ENCODE measurements at regions not wholly inside any gene's neighbourhood (a gene's known extent, or its start where the extent isn't known, plus 50 kb on each side); places are given as distances from the start of the nearest gene placed in this dataset.

DNA sequence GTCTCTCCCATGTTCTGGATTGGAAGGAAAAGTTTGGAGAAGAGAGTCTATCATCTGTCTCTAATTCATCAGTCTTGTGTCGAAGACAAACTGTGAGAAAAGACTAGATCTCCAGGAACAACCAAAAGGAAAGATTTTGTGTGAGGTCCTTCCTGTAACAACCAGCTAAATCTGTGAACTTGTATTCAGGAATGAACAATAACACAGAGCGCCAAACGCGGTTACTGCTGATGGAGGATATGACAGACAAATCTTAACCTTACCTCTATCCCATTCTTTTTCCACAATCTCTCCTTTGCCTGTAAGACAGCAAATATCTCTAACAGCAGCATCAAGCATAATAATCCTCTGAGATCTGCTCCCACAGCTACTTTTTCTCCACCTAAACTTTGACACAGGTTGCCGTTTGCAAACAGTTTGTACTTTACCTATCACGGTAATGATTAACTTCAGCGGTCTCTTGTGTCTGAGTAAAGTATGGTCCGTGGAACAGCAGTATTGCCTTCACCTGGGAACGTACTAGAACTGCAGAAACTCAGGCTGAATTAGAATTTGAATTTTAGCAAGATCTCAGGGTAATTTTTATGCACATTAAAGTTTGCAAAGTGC lies 387.6 kb downstream of the ELAVL2 start:
- CTCF ChIA-PET = interaction anchor here (0.7 kb wide), 1 partner anchor 1032 kb away, joined by 3 read pairs; no protein-coding TSS in a partner anchor
- Histone ChIP-seq H3K36me3 (ENCODE audit: control insufficient read depth in 2 of 2, insufficient read depth in 1 of 2, low read length in 2 of 2) (no peaks in the 10 kb centered on the region), H3K27ac (ENCODE audit: extremely low read depth, low read depth, low read length) (no peak overlapping the region), H3K4me1 (ENCODE audit: control insufficient read depth, insufficient read depth, low read length) (no peaks in the 10 kb centered on the region), H3K9me3 (ENCODE audit: control insufficient read depth, insufficient read depth, low read depth, low read length) (no peaks in the 10 kb centered on the region), H3K4me3 (ENCODE audit: low read depth, low read length) (no peak overlapping the region)
- TF ChIP-seq ZNF580 (tag by site-specific recombination; IDR thresholded peaks at IDR 0.05) (no peak), ZNF366 (tag by site-specific recombination; conservative IDR thresholded peaks at IDR 0.05) (no peak), ATF2 (tag by site-specific recombination; IDR thresholded peaks at IDR 0.05; ENCODE audit: low read depth) (no peak), SP2 (tag by site-specific recombination; IDR thresholded peaks at IDR 0.05) (no peak), ZNF114 (tag by site-specific recombination; IDR thresholded peaks at IDR 0.05) (no peak), ZNF280D (tag by site-specific recombination; IDR thresholded peaks at IDR 0.05) (no peak), ZNF624 (tag by site-specific recombination; IDR thresholded peaks at IDR 0.05) (no peak), ZNF623 (tag by site-specific recombination; IDR thresholded peaks at IDR 0.05) (no peak), SP3 (tag by site-specific recombination; IDR thresholded peaks at IDR 0.05) (no peak), KLF8 (tag by site-specific recombination; IDR thresholded peaks at IDR 0.05) (no peak)
- TF ChIP-seq, protein P1, sequence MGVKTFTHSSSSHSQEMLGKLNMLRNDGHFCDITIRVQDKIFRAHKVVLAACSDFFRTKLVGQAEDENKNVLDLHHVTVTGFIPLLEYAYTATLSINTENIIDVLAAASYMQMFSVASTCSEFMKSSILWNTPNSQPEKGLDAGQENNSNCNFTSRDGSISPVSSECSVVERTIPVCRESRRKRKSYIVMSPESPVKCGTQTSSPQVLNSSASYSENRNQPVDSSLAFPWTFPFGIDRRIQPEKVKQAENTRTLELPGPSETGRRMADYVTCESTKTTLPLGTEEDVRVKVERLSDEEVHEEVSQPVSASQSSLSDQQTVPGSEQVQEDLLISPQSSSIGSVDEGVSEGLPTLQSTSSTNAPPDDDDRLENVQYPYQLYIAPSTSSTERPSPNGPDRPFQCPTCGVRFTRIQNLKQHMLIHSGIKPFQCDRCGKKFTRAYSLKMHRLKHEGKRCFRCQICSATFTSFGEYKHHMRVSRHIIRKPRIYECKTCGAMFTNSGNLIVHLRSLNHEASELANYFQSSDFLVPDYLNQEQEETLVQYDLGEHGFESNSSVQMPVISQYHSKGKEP (tag by site-specific recombination; IDR thresholded peaks at IDR 0.05) = no peak
- POLR2A ChIA-PET = no interaction called here

- CTCF ChIA-PET = no interaction called here
- TF ChIP-seq ZNF660 (tag by site-specific recombination; IDR thresholded peaks at IDR 0.05) (no peak), SP2 (tag by site-specific recombination; IDR thresholded peaks at IDR 0.05) (no peak), GFI1B (tag by site-specific recombination; IDR thresholded peaks at IDR 0.05) (no peak), ZSCAN16 (tag by site-specific recombination; IDR thresholded peaks at IDR 0.05) (no peak), ZSCAN4 (tag by site-specific recombination; IDR thresholded peaks at IDR 0.05) (no peak), ZXDB (tag by site-specific recombination; IDR thresholded peaks at IDR 0.05) (no peak), ZNF785 (tag by site-specific recombination; IDR thresholded peaks at IDR 0.05) (no peak), INSM2 (tag by site-specific recombination; IDR thresholded peaks at IDR 0.05) (no peak), ZNF792 (tag by site-specific recombination; IDR thresholded peaks at IDR 0.05) (no peak), ZNF16 (tag by site-specific recombination; IDR thresholded peaks at IDR 0.05; ENCODE audit: low read depth) (no peak)
- TF ChIP-seq, protein P2, sequence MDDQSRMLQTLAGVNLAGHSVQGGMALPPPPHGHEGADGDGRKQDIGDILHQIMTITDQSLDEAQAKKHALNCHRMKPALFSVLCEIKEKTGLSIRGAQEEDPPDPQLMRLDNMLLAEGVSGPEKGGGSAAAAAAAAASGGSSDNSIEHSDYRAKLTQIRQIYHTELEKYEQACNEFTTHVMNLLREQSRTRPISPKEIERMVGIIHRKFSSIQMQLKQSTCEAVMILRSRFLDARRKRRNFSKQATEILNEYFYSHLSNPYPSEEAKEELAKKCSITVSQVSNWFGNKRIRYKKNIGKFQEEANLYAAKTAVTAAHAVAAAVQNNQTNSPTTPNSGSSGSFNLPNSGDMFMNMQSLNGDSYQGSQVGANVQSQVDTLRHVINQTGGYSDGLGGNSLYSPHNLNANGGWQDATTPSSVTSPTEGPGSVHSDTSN (CRISPR knock-in tag; IDR thresholded peaks at IDR 0.05) = no peak
- TF ChIP-seq, protein P3, sequence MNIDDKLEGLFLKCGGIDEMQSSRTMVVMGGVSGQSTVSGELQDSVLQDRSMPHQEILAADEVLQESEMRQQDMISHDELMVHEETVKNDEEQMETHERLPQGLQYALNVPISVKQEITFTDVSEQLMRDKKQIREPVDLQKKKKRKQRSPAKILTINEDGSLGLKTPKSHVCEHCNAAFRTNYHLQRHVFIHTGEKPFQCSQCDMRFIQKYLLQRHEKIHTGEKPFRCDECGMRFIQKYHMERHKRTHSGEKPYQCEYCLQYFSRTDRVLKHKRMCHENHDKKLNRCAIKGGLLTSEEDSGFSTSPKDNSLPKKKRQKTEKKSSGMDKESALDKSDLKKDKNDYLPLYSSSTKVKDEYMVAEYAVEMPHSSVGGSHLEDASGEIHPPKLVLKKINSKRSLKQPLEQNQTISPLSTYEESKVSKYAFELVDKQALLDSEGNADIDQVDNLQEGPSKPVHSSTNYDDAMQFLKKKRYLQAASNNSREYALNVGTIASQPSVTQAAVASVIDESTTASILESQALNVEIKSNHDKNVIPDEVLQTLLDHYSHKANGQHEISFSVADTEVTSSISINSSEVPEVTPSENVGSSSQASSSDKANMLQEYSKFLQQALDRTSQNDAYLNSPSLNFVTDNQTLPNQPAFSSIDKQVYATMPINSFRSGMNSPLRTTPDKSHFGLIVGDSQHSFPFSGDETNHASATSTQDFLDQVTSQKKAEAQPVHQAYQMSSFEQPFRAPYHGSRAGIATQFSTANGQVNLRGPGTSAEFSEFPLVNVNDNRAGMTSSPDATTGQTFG (tag by site-specific recombination; IDR thresholded peaks at IDR 0.05; ENCODE audit: borderline replicate concordance) = no peak
Measured at GRCh38 chr9:23441275-23441674, 384.8 kb downstream of the ELAVL2 start.

More at GRCh38 chr9:23441275-23441674, 384.8 kb downstream of the ELAVL2 start:
- POLR2A ChIA-PET = no interaction called here
- H3K4me3 ChIP-seq (ENCODE audit: low read depth, low read length) = no peak overlapping the region
- no peaks in the 10 kb centered on the region for H3K36me3 ChIP-seq (ENCODE audit: control insufficient read depth in 2 of 2, insufficient read depth in 1 of 2, low read length in 2 of 2)
- H3K27ac ChIP-seq (ENCODE audit: extremely low read depth, low read depth, low read length) = no peak overlapping the region
- H3K9me3 ChIP-seq (ENCODE audit: control insufficient read depth, insufficient read depth, low read depth, low read length) = no peaks in the 10 kb centered on the region
- no peaks in the 10 kb centered on the region for H3K4me1 ChIP-seq (ENCODE audit: control insufficient read depth, insufficient read depth, low read length)
